GM12872 (cell line): ENCODE measurements at regions not wholly inside any gene's neighbourhood (a gene's known extent, or its start where the extent isn't known, plus 50 kb on each side); places are given as distances from the start of the nearest gene placed in this dataset.

Experiments
- CTCF ChIP-seq: IDR thresholded peaks from 3 replicates; pipeline ENCODE4 v1.5.1; 2011; ENCODE audit warnings: low read depth, mild to moderate bottlenecking, low read length, moderate library complexity; ENCODE audit not compliant: insufficient read depth

GRCh38 chr10:52683776-52684175 is 88.8 kb downstream of the MBL2 start:
- TF ChIP-seq CTCF, result no peak

- no peak for TF ChIP-seq CTCF
Measured at GRCh38 chr10:52688899-52689298, 83.7 kb downstream of the MBL2 start.

GRCh38 chr10:52696232-52696631 is 76.4 kb downstream of the MBL2 start:
- TF ChIP-seq CTCF, result no peak

- no peak for TF ChIP-seq CTCF
Measured at GRCh38 chr10:52701647-52702046, 70.9 kb downstream of the MBL2 start.

- TF ChIP-seq CTCF, result no peak
Measured at GRCh38 chr10:52703451-52703850, 69.1 kb downstream of the MBL2 start.

- no peak for TF ChIP-seq CTCF
Measured at GRCh38 chr10:52703898-52704297, 68.7 kb downstream of the MBL2 start.

GRCh38 chr10:52706332-52707070 is 66.1 kb downstream of the MBL2 start:
- no peak for TF ChIP-seq CTCF
